Trophoblast cell (in vitro differentiated cells and primary cell): ENCODE measurements at regions not wholly inside any gene's neighbourhood (a gene's known extent, or its start where the extent isn't known, plus 50 kb on each side); places are given as distances from the start of the nearest gene placed in this dataset.

Experiments used
- DNase-seq, 2 donors: peaks; one replicate each; pipeline ENCODE4 v3.0.0-alpha.2; 2016
- H2AFZ ChIP-seq: 2 replicates; pipeline ENCODE4 v1.6.1; 2013; ENCODE audit warnings: low read length, moderate library complexity, mild to moderate bottlenecking; ENCODE audit not compliant: insufficient read depth, poor library complexity
- H2AK5ac ChIP-seq: 2 replicates; pipeline ENCODE4 v1.6.1; 2013; ENCODE audit warnings: mild to moderate bottlenecking, low read length
- H2BK120ac ChIP-seq: 2 replicates; pipeline ENCODE4 v1.6.1; 2013; ENCODE audit warnings: low read length, mild to moderate bottlenecking, moderate library complexity; ENCODE audit not compliant: insufficient read depth, poor library complexity
- H2BK12ac ChIP-seq: 2 replicates; pipeline ENCODE4 v1.6.1; 2013; ENCODE audit warnings: mild to moderate bottlenecking, low read length, moderate library complexity
- H2BK5ac ChIP-seq: 2 replicates; pipeline ENCODE4 v1.6.1; 2013; ENCODE audit warnings: low read length, low read depth, moderate library complexity, mild to moderate bottlenecking; ENCODE audit not compliant: poor library complexity
- H3K14ac ChIP-seq: 2 replicates; pipeline ENCODE4 v1.6.1; 2013; ENCODE audit warnings: mild to moderate bottlenecking, low read length
- H3K18ac ChIP-seq: 2 replicates; pipeline ENCODE4 v1.6.1; 2013; ENCODE audit warnings: mild to moderate bottlenecking, low read length
- H3K23ac ChIP-seq: 2 replicates; pipeline ENCODE4 v1.6.1; 2013; ENCODE audit warnings: low read length
- H3K27ac ChIP-seq: 2 replicates; pipeline ENCODE4 v1.5.1; 2013; ENCODE audit warnings: low read depth, mild to moderate bottlenecking, inconsistent platforms, low read length, moderate library complexity
- H3K27me3 ChIP-seq: 2 replicates; pipeline ENCODE4 v1.6.1; 2013; ENCODE audit warnings: inconsistent platforms, mild to moderate bottlenecking, low read length, moderate library complexity; ENCODE audit not compliant: insufficient read depth
- H3K36me3 ChIP-seq, 2 experiments: 1 replicate in 1 of 2; 2 replicates in 1 of 2; pipeline ENCODE4 v1.6.1; 2013; ENCODE audit warnings: low read length in 2 of 2, mild to moderate bottlenecking in 2 of 2, moderate library complexity in 1 of 2; ENCODE audit not compliant: insufficient read depth in 2 of 2, control insufficient read depth in 1 of 2
- H3K4ac ChIP-seq: 2 replicates; pipeline ENCODE4 v1.6.1; 2013; ENCODE audit warnings: low read depth, mild to moderate bottlenecking, low read length, moderate library complexity
- H3K4me1 ChIP-seq, 2 experiments: 1 replicate in 1 of 2; 2 replicates in 1 of 2; pipeline ENCODE4 v1.6.1; 2013; ENCODE audit warnings: low read length in 2 of 2, mild to moderate bottlenecking in 2 of 2, moderate library complexity in 1 of 2; ENCODE audit not compliant: insufficient read depth in 2 of 2, control insufficient read depth in 1 of 2
- H3K4me2 ChIP-seq: 2 replicates; pipeline ENCODE4 v1.6.1; 2013; ENCODE audit warnings: inconsistent platforms, mild to moderate bottlenecking, low read length, moderate library complexity
- H3K4me3 ChIP-seq: 2 replicates; pipeline ENCODE4 v1.5.1; 2013; ENCODE audit warnings: mild to moderate bottlenecking, low read depth, low read length, inconsistent platforms
- H3K79me1 ChIP-seq: one replicate; pipeline ENCODE4 v1.6.1; 2013; ENCODE audit warnings: low read length
- H3K79me2 ChIP-seq: 2 replicates; pipeline ENCODE4 v1.6.1; 2013; ENCODE audit warnings: low read length, mild to moderate bottlenecking; ENCODE audit not compliant: control insufficient read depth, insufficient read depth, poor library complexity
- H3K9ac ChIP-seq: 2 replicates; pipeline ENCODE4 v1.6.1; 2013; ENCODE audit warnings: mild to moderate bottlenecking, low read length
- H3K9me3 ChIP-seq: 2 replicates; pipeline ENCODE4 v1.6.1; 2013; ENCODE audit warnings: low read depth, mild to moderate bottlenecking, control low read depth, inconsistent platforms, low read length; ENCODE audit not compliant: insufficient read depth
- H4K12ac ChIP-seq: 2 replicates; pipeline ENCODE4 v1.6.1; 2013; ENCODE audit warnings: low read depth, mild to moderate bottlenecking, low read length, moderate library complexity
- H4K8ac ChIP-seq: 2 replicates; pipeline ENCODE4 v1.6.1; 2013; ENCODE audit warnings: low read depth, mild to moderate bottlenecking, low read length, moderate library complexity
- H4K91ac ChIP-seq: one replicate; pipeline ENCODE4 v1.6.1; 2013; ENCODE audit warnings: low read depth, mild to moderate bottlenecking, low read length, moderate library complexity
- WGBS: extraction: QIAGEN DNeasy Blood & Tissue Kit; methylation state at CpG from one replicate; pipeline ENCODE4 v1.1.7; 2013; ENCODE audit warnings: missing lambda C conversion rate; ENCODE audit not compliant: insufficient read length, insufficient coverage; ENCODE audit errors: extremely low coverage; 5-methylcytosine and 5-hydroxymethylcytosine counted together

DNA sequence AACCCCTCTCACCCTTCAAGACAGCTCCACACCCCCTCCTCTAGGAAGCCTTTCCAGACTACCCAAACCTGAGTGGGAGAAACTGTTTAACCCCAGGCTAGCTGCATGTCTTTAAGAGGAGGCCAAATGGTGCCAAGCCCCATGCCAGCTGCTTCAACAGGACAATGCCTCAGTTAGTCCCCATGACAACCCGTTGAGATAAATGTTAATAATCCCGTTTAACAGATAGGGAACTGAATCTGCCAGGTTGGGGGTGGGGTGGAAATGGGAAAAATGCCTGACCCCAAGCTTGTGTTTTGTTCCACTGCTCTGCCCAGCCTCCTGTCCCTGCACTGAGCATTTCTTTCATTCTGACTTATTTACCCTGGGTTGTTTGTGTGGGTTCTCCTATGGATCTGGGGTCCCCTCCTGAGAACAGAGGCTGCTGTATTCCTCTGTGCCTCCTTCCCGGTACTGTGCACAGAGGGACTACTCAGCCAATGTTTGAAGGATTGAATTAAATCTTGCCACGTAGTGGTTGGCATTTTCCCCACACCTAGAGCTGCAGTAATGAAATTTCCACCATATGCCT lies 452.6 kb upstream of the ZMIZ1 start:
- WGBS, result no CpG with 5 or more reads among the region's 4 CpGs
- Histone ChIP-seq H3K4ac (no peak overlapping the region), H3K4me1 (peaks cover 3 to 10% of the 10 kb centered on the region in 2 experiments), H3K9ac (no peak overlapping the region), H4K8ac (no peak overlapping the region), H4K91ac (no peak overlapping the region), H3K9me3 (no peaks in the 10 kb centered on the region), H3K79me1 (peaks cover 4% of the 10 kb centered on the region), H3K18ac (no peak overlapping the region), H3K36me3 (no peaks in the 10 kb centered on the region), H3K23ac (no peak overlapping the region), H3K14ac (no peak overlapping the region), H2BK5ac (no peak overlapping the region), H4K12ac (no peak overlapping the region), H2BK12ac (peak overlapping the region; percentile 31), H2BK120ac (peak overlapping the region; percentile 1), H3K4me2 (no peak overlapping the region), H2AFZ (no peak overlapping the region), H3K4me3 (no peak overlapping the region), H3K79me2 (no peaks in the 10 kb centered on the region), H3K27ac (no peak overlapping the region), H3K27me3 (no peaks in the 10 kb centered on the region), H2AK5ac (no peak overlapping the region)
- DNase-seq, result no peak

DNA sequence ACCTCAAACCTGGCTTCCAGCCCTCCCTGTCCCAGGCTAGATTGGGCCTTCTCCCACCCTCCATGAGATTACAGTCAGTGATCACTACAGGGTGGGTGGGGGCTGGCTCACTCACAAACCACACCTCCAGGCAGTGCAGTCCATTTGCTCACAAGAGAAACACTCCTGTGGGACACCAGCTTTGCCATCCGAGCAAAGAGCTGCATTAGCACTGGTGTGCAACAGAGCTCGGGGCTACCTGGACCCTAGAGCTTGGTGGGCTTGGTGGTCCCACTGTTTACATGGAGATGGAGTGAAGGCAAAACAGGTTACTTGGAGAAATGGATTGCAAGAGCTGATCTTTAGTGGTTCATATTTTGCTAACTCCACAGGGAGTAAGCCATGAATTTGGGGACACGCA lies 451.7 kb upstream of the ZMIZ1 start:
- WGBS, result no CpG with 5 or more reads among the region's 3 CpGs

DNA sequence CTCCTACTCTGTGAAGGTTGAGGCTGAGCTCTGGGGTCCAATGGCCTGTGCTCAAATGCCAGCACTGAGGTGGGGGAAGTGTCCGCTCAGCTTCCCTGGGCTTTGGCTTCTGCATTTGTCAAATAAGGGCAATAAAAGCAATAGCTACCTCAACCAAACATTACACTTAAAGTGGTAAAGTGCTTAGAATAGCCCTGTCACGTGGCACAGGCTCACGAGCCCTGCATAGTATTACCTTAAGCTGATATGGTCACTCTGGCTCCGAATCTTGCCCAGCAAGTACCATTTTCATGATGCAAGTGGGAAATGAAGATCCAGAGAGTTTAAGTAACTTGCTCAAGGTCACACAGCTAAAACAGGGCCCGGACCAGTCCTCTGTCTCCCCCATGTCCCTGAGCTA lies 451.1 kb upstream of the ZMIZ1 start:
- no peak overlapping the region for H3K9ac ChIP-seq
- no peak overlapping the region for H4K8ac ChIP-seq
- H3K4me1 ChIP-seq, result peaks cover 3 to 10% of the 10 kb centered on the region in 2 experiments
- no peaks in the 10 kb centered on the region for H3K9me3 ChIP-seq
- no peak overlapping the region for H3K18ac ChIP-seq
- no peak overlapping the region for H3K27ac ChIP-seq
- no peaks in the 10 kb centered on the region for H3K27me3 ChIP-seq
- no peak overlapping the region for H4K12ac ChIP-seq
- H3K79me1 ChIP-seq, result peaks cover 4% of the 10 kb centered on the region
- H2BK5ac ChIP-seq, result no peak overlapping the region
- no peak overlapping the region for H3K4me3 ChIP-seq
- no CpG with 5 or more reads among the region's 5 CpGs for WGBS
- no peak overlapping the region for H3K4me2 ChIP-seq
- no peak overlapping the region for H2AFZ ChIP-seq
- H2AK5ac ChIP-seq, result peak overlapping the region; percentile 28
- no peaks in the 10 kb centered on the region for H3K79me2 ChIP-seq
- H3K14ac ChIP-seq, result no peak overlapping the region
- no peaks in the 10 kb centered on the region for H3K36me3 ChIP-seq
- no peak for DNase-seq
- H3K23ac ChIP-seq, result no peak overlapping the region
- no peak overlapping the region for H2BK120ac ChIP-seq
- H3K4ac ChIP-seq, result no peak overlapping the region
- no peak overlapping the region for H4K91ac ChIP-seq
- H2BK12ac ChIP-seq, result no peak overlapping the region

More for the DNA sequence above, 451.7 kb upstream of the ZMIZ1 start:
- no peaks in the 10 kb centered on the region for H3K79me2 ChIP-seq
- H2BK120ac ChIP-seq, result no peak overlapping the region
- no peak overlapping the region for H3K23ac ChIP-seq
- H3K36me3 ChIP-seq, result no peaks in the 10 kb centered on the region
- no peak overlapping the region for H3K4ac ChIP-seq
- no peak overlapping the region for H3K4me2 ChIP-seq
- peaks cover 3 to 10% of the 10 kb centered on the region in 2 experiments for H3K4me1 ChIP-seq
- no peak overlapping the region for H4K91ac ChIP-seq
- H4K12ac ChIP-seq, result no peak overlapping the region
- no peak overlapping the region for H2BK5ac ChIP-seq
- H3K9me3 ChIP-seq, result no peaks in the 10 kb centered on the region
- H3K9ac ChIP-seq, result no peak overlapping the region
- no peaks in the 10 kb centered on the region for H3K27me3 ChIP-seq
- no peak overlapping the region for H2BK12ac ChIP-seq
- H3K4me3 ChIP-seq, result no peak overlapping the region
- DNase-seq, result no peak
- H3K14ac ChIP-seq, result no peak overlapping the region
- H3K18ac ChIP-seq, result no peak overlapping the region
- peaks cover 4% of the 10 kb centered on the region for H3K79me1 ChIP-seq
- H3K27ac ChIP-seq, result no peak overlapping the region
- no peak overlapping the region for H2AFZ ChIP-seq
- H2AK5ac ChIP-seq, result no peak overlapping the region
- no peak overlapping the region for H4K8ac ChIP-seq

DNA sequence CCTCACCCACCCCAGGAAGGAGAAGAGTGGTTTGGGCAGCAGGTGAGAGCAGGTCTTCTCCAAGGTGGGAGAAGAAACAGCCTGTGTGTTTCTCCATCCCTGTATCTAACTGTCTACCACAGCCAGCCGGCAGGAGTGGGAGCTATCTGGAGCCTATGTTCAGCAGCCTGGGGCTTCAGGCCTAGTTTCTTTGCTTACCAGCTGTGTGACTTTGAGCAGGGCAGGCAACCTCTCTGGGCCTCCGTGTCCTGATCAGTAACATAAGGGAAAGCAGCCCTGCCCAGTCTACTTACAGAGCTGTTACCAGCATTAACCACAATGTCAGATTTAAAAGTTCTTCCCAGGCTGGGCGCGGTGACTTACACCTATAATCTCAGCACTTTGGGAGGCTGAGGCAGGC lies 450.7 kb upstream of the ZMIZ1 start:
- H4K91ac ChIP-seq, result no peak overlapping the region
- no peaks in the 10 kb centered on the region for H3K9me3 ChIP-seq
- H3K18ac ChIP-seq, result no peak overlapping the region
- H4K12ac ChIP-seq, result no peak overlapping the region
- H3K14ac ChIP-seq, result no peak overlapping the region
- H2BK5ac ChIP-seq, result no peak overlapping the region
- no peaks in the 10 kb centered on the region for H3K79me2 ChIP-seq
- peaks cover 3 to 10% of the 10 kb centered on the region in 2 experiments for H3K4me1 ChIP-seq
- no peak overlapping the region for H2BK12ac ChIP-seq
- H3K4ac ChIP-seq, result no peak overlapping the region
- no peak overlapping the region for H3K9ac ChIP-seq
- DNase-seq, result no peak
- no CpG with 5 or more reads among the region's 4 CpGs for WGBS
- H3K4me3 ChIP-seq, result no peak overlapping the region
- no peaks in the 10 kb centered on the region for H3K36me3 ChIP-seq
- H2AFZ ChIP-seq, result no peak overlapping the region
- H3K23ac ChIP-seq, result no peak overlapping the region
- H2AK5ac ChIP-seq, result peak overlapping the region; percentile 28
- no peak overlapping the region for H3K27ac ChIP-seq
- H3K27me3 ChIP-seq, result no peaks in the 10 kb centered on the region
- peaks cover 4% of the 10 kb centered on the region for H3K79me1 ChIP-seq
- no peak overlapping the region for H2BK120ac ChIP-seq
- no peak overlapping the region for H4K8ac ChIP-seq
- no peak overlapping the region for H3K4me2 ChIP-seq
